Smooth muscle cell (in vitro differentiated cells): ENCODE measurements at regions not wholly inside any gene's neighbourhood (a gene's known extent, or its start where the extent isn't known, plus 50 kb on each side); places are given as distances from the start of the nearest gene placed in this dataset.

ENCODE experiments used
- DNase-seq: peaks from one replicate; lab custom pipeline; 2025; ENCODE audit not compliant: unreplicated experiment; lab: John Stamatoyannopoulos, UW
- H2AFZ ChIP-seq: fragments of 200-600 bp; sonication (generic); 2 replicates; pipeline ENCODE4 v1.6.0; 2016; ENCODE audit warnings: antibody characterized with exemption, low read depth, mild to moderate bottlenecking
- H3F3A ChIP-seq: fragments of 200-600 bp; sonication (generic); 2 replicates; pipeline ENCODE4 v1.6.0; 2017; ENCODE audit warnings: antibody characterized with exemption, low read depth
- H3K27ac ChIP-seq: fragments of 200-600 bp; sonication (generic); 2 replicates; pipeline ENCODE4 v1.5.1; 2016; ENCODE audit warnings: low read depth, mild to moderate bottlenecking
- H3K27me3 ChIP-seq: fragments of 200-600 bp; sonication (generic); 2 replicates; pipeline ENCODE4 v1.6.1; 2016; ENCODE audit warnings: low read depth, mild to moderate bottlenecking
- H3K36me3 ChIP-seq: fragments of 200-600 bp; sonication (generic); 2 replicates; pipeline ENCODE4 v1.5.1; 2016; ENCODE audit warnings: low read depth
- H3K4me1 ChIP-seq: fragments of 200-600 bp; sonication (generic); 2 replicates; pipeline ENCODE4 v1.5.1; 2016; ENCODE audit warnings: low read depth
- H3K4me2 ChIP-seq: fragments of 200-600 bp; sonication (generic); 2 replicates; pipeline ENCODE4 v1.6.0; 2016; ENCODE audit warnings: mild to moderate bottlenecking
- H3K4me3 ChIP-seq: fragments of 200-600 bp; sonication (generic); 2 replicates; pipeline ENCODE4 v1.5.1; 2016; ENCODE audit warnings: mild to moderate bottlenecking
- H3K79me2 ChIP-seq: fragments of 200-600 bp; sonication (generic); 2 replicates; pipeline ENCODE4 v1.6.0; 2016; ENCODE audit warnings: low read depth, mild to moderate bottlenecking
- H3K9ac ChIP-seq: fragments of 200-600 bp; sonication (generic); 2 replicates; pipeline ENCODE4 v1.6.0; 2016; ENCODE audit warnings: low read depth
- H3K9me3 ChIP-seq: fragments of 200-600 bp; sonication (generic); replicated peaks from 2 replicates; pipeline ENCODE4 v1.5.1; 2016; ENCODE audit warnings: low read depth
- H4K20me1 ChIP-seq: fragments of 200-600 bp; sonication (generic); 2 replicates; pipeline ENCODE4 v1.6.0; 2016; ENCODE audit warnings: low read depth
- CTCF ChIP-seq: fragments of 200-600 bp; sonication (generic); IDR thresholded peaks from 2 replicates; pipeline ENCODE4 v1.5.1; 2017; ENCODE audit warnings: borderline replicate concordance, mild to moderate bottlenecking, antibody characterized with exemption; ENCODE audit not compliant: insufficient read depth, poor library complexity, severe bottlenecking
- WGBS: methylation state at CpG from one replicate; pipeline ENCODE4 v1.1.7; 2016; ENCODE audit warnings: low lambda C conversion rate; 5-methylcytosine and 5-hydroxymethylcytosine counted together

- no peaks in the 10 kb centered on the region for H4K20me1 ChIP-seq
- no peak overlapping the region for H3K9ac ChIP-seq
- H3K79me2 ChIP-seq: no peaks in the 10 kb centered on the region
- H3K4me2 ChIP-seq: no peak overlapping the region
- no peaks in the 10 kb centered on the region for H3K36me3 ChIP-seq
- WGBS: 90% methylated on average over 5 of the region's 5 CpGs
- no peak overlapping the region for H2AFZ ChIP-seq
- no peak overlapping the region for H3K27ac ChIP-seq
- no peaks in the 10 kb centered on the region for H3K27me3 ChIP-seq
- no peak overlapping the region for H3K4me3 ChIP-seq
- H3F3A ChIP-seq: no peaks in the 10 kb centered on the region
- no peaks in the 10 kb centered on the region for H3K4me1 ChIP-seq
- H3K9me3 ChIP-seq: no peaks in the 10 kb centered on the region
- no peak for TF ChIP-seq CTCF
- DNase-seq: no peak
Measured at GRCh38 chr12:126171937-126172559, 1106.8 kb downstream of the AACS start.

- H2AFZ ChIP-seq: no peak overlapping the region
- H3K9ac ChIP-seq: no peak overlapping the region
- TF ChIP-seq CTCF: no peak
Measured at GRCh38 chr12:126182619-126183236, 1117.5 kb downstream of the AACS start.

GRCh38 chr12:126185025-126185424, 1119.8 kb downstream of the AACS start:
- Histone ChIP-seq H3K9ac (no peak overlapping the region), H3K9me3 (no peaks in the 10 kb centered on the region), H3K79me2 (no peaks in the 10 kb centered on the region), H3K27ac (no peak overlapping the region), H3K4me1 (no peaks in the 10 kb centered on the region), H2AFZ (no peak overlapping the region), H3K4me2 (no peak overlapping the region), H3K36me3 (no peaks in the 10 kb centered on the region), H3K27me3 (peaks cover 17% of the 10 kb centered on the region), H3F3A (no peaks in the 10 kb centered on the region), H3K4me3 (no peak overlapping the region), H4K20me1 (no peaks in the 10 kb centered on the region)
- TF ChIP-seq CTCF: no peak
- no peak for DNase-seq
- WGBS: 78% methylated on average over 1 of the region's 1 CpG

More at GRCh38 chr12:126182619-126183236, 1117.5 kb downstream of the AACS start:
- Histone ChIP-seq H3F3A (no peaks in the 10 kb centered on the region), H3K9me3 (no peaks in the 10 kb centered on the region), H3K79me2 (no peaks in the 10 kb centered on the region), H4K20me1 (no peaks in the 10 kb centered on the region), H3K36me3 (no peaks in the 10 kb centered on the region), H3K4me2 (no peak overlapping the region), H3K4me3 (no peak overlapping the region), H3K27ac (no peak overlapping the region), H3K27me3 (no peaks in the 10 kb centered on the region), H3K4me1 (no peaks in the 10 kb centered on the region)
- WGBS: 86% methylated on average over 5 of the region's 5 CpGs
- no peak for DNase-seq

- Histone ChIP-seq H3F3A (no peaks in the 10 kb centered on the region), H3K4me2 (no peak overlapping the region), H3K4me3 (no peak overlapping the region), H3K4me1 (no peaks in the 10 kb centered on the region), H3K9me3 (no peaks in the 10 kb centered on the region), H4K20me1 (no peaks in the 10 kb centered on the region), H3K9ac (no peak overlapping the region), H3K27me3 (peaks cover 49% of the 10 kb centered on the region), H3K36me3 (no peaks in the 10 kb centered on the region), H3K27ac (no peak overlapping the region), H2AFZ (no peak overlapping the region), H3K79me2 (no peaks in the 10 kb centered on the region)
- DNase-seq: no peak
- TF ChIP-seq CTCF: no peak
- WGBS: 79% methylated on average over 9 of the region's 10 CpGs
Measured at GRCh38 chr12:126189856-126190255, 1124.6 kb downstream of the AACS start.
